OCI-LY1 (cell line): ENCODE measurements at regions not wholly inside any gene's neighbourhood (a gene's known extent, or its start where the extent isn't known, plus 50 kb on each side); places are given as distances from the start of the nearest gene placed in this dataset.

Experiments used
- CTCF ChIP-seq: fragments of 200-600 bp; sonication (generic), shearing (Covaris generic); IDR thresholded peaks from 2 replicates; pipeline ENCODE4 v1.5.1; 2017; ENCODE audit warnings: mild to moderate bottlenecking, antibody characterized with exemption, low read length, moderate library complexity, mixed read lengths
- EZH2 ChIP-seq: fragments of 200-600 bp; sonication (generic), shearing (Covaris generic); IDR thresholded peaks from 2 replicates; pipeline ENCODE4 v1.8.0; 2017; ENCODE audit warnings: borderline replicate concordance, mixed run types, mild to moderate bottlenecking, antibody characterized with exemption, low read length, moderate library complexity, mixed read lengths

DNA sequence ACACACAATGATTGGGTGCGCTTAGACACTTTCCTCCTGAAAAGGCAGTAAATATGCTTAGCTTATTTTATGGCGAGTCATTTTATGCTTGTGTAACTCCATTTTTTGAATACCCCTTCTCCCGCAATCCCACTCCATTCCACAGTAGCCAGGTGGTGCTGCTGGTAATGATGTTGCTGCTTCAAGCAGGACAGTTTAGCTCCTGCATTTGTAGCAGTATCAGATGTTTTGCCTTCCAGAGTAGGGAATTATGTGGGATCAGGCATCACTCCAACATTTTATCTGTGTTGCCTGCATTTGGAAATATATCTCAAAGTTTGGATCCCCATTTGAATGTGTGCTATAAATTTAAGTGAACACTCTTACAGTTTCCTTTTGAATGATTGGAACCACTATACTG is 302.1 kb upstream of the SGO1 start:
- TF ChIP-seq CTCF (no peak), EZH2 (no peak)
